ENCODE measurements at regions not wholly inside any gene's neighbourhood (a gene's known extent, or its start where the extent isn't known, plus 50 kb on each side); places are given as distances from the start of the nearest gene placed in this dataset.

DNA sequence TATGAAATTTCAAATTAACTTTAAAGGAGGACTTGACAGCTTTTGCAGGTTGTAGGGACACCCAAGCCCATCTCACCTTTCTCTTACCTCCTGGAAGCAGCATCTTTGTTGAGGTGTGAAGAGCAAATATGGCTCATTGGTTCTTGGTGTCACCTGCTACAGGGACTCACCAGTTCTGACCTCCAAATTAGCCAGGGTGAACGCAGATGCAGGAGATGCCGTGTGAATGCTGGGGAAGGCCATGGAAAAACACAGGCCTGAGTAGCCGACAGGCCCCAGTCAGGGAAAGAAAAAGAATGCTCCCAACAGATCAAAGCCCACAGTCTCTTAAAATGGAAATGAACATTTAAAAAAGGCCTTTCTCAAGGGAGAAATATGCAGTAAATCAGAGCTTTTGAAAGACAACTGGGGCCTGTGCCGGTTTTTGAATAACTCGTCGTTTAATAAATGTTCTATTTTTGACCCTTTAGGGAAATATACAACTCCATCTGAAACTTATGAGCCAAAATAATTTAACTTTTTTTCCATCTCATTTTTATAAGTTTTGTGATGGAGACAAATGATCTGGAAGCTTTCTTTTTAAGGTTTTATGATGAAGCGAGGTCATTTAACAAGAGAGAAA is 167.5 kb downstream of the CD83 start:
- no peak for TF ChIP-seq CTCF (IDR thresholded peaks at IDR 0.05)
- DNase-seq (ENCODE audit: low spot score): no peak
- H3K4me3 ChIP-seq: no peak overlapping the region
- peak overlapping the region in 1 of 2 donors; percentile 76 for H3K27ac ChIP-seq

- DNase-seq (ENCODE audit: low spot score): no peak
- H3K4me3 ChIP-seq: no peak overlapping the region
- H3K27ac ChIP-seq: peak overlapping the region in 1 of 2 donors; percentile 76
- TF ChIP-seq CTCF (IDR thresholded peaks at IDR 0.05): no peak
These were observed 168.6 kb downstream of the CD83 start for GRCh38 chr6:14286144-14286543.

- no peak for DNase-seq (ENCODE audit: low spot score)
- no peak for TF ChIP-seq CTCF (IDR thresholded peaks at IDR 0.05)
- Histone ChIP-seq H3K4me3 (no peak overlapping the region), H3K27ac (peak overlapping the region in 1 of 2 donors; percentile 76)
These were observed 169.3 kb downstream of the CD83 start for GRCh38 chr6:14286634-14287428.

DNA sequence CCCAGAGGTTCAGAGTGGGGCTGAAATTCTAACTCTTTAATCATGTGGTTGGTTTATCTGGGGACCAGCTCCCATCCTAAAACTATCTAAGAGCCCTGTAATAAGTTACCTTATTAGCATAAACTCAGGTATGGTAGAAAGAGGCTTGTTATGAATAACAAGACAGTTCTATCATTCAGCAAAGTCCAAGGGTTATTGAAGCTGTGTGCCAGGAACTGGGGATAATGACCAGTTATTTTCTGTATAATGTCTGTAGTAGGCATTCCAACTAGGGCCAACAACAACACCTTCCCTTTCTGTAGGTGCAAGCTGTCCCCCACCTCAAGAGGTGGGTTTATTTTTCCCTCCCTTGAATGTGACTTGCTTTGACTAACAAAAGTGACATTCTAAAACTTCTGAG is 170.1 kb downstream of the CD83 start:
- no peak overlapping the region for H3K4me3 ChIP-seq
- no peak for DNase-seq (ENCODE audit: low spot score)
- H3K27ac ChIP-seq: no peak overlapping the region
- no peak for TF ChIP-seq CTCF (IDR thresholded peaks at IDR 0.05)

- H3K4me3 ChIP-seq: no peak overlapping the region
- DNase-seq (ENCODE audit: low spot score): no peak
- H3K27ac ChIP-seq: no peak overlapping the region
- TF ChIP-seq CTCF (IDR thresholded peaks at IDR 0.05): no peak
These were observed 171.3 kb downstream of the CD83 start for GRCh38 chr6:14288910-14289309.

- no peak for TF ChIP-seq CTCF (IDR thresholded peaks at IDR 0.05)
- Histone ChIP-seq H3K27ac (no peak overlapping the region), H3K4me3 (no peak overlapping the region)
- no peak for DNase-seq (ENCODE audit: low spot score)
These were observed 172.6 kb downstream of the CD83 start for GRCh38 chr6:14290041-14290771.

Measured in coronary artery (tissue), 2 donors.